Muscle of leg (tissue), 3 donors: ENCODE measurements at regions not wholly inside any gene's neighbourhood (a gene's known extent, or its start where the extent isn't known, plus 50 kb on each side); places are given as distances from the start of the nearest gene placed in this dataset.

Experiments
- DNase-seq: peaks from one replicate; pipeline ENCODE4 v3.0.0; 2013
- H3K27ac ChIP-seq: one replicate; pipeline ENCODE4 v1.5.1; 2013; ENCODE audit warnings: mild to moderate bottlenecking, low read length, control low read depth
- H3K27me3 ChIP-seq: one replicate; pipeline ENCODE4 v1.6.1; 2013; ENCODE audit warnings: low read length; ENCODE audit not compliant: control insufficient read depth, insufficient read depth
- H3K36me3 ChIP-seq: one replicate; pipeline ENCODE4 v1.6.1; 2013; ENCODE audit warnings: low read length; ENCODE audit not compliant: control insufficient read depth, insufficient read depth
- H3K4me1 ChIP-seq: one replicate; pipeline ENCODE4 v1.6.1; 2013; ENCODE audit warnings: low read length; ENCODE audit not compliant: control insufficient read depth, insufficient read depth
- H3K4me3 ChIP-seq: one replicate; pipeline ENCODE4 v1.5.1; 2013; ENCODE audit warnings: low read length, control low read depth
- H3K9me3 ChIP-seq: replicated peaks from 2 replicates; pipeline ENCODE4 v1.6.1; 2013; ENCODE audit warnings: low read depth, low read length; ENCODE audit not compliant: control insufficient read depth
- WGBS: methylation state at CpG from one replicate; pipeline ENCODE4 v1.1.5; 2013; ENCODE audit warnings: missing lambda C conversion rate; ENCODE audit not compliant: insufficient coverage; 5-methylcytosine and 5-hydroxymethylcytosine counted together

DNA sequence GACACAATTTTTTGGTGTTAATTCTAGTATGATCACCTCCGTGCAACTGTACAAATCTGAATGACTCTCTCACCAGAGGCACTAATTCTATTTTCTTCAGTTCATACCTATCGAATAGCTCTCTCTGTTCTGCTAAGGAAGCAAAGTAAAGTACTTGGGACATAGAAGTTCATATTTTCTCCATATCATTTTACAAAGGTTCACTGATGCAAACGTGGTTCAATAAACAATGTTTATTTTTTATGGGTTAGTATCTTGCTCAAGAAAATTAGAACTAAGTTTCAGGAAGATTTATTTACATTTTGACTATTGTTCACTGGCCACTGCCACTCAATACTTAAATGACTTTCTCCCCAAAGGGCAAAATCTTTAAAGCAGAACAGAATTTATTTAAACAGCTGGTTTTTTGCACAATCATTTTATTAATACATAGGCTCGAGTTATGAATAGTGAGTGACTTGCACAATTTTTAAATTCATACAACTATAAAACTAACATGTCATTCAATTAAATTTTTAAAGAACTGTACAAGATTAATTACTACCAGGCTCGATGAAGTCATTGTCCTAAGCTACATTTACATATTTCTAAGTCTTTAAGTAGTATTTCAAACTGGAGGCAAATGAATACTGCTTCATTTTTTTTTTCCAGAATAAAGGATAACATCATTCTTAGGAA, 255.8 kb downstream of the C16orf95 start:
- Histone ChIP-seq H3K27ac (no peak overlapping the region), H3K4me3 (no peak overlapping the region), H3K4me1 (peaks cover 4% of the 10 kb centered on the region), H3K27me3 (peaks cover 51% of the 10 kb centered on the region), H3K36me3 (no peaks in the 10 kb centered on the region), H3K9me3 (no peaks in the 10 kb centered on the region)
- no CpG with 5 or more reads among the region's 5 CpGs for WGBS
- DNase-seq: no peak

DNA sequence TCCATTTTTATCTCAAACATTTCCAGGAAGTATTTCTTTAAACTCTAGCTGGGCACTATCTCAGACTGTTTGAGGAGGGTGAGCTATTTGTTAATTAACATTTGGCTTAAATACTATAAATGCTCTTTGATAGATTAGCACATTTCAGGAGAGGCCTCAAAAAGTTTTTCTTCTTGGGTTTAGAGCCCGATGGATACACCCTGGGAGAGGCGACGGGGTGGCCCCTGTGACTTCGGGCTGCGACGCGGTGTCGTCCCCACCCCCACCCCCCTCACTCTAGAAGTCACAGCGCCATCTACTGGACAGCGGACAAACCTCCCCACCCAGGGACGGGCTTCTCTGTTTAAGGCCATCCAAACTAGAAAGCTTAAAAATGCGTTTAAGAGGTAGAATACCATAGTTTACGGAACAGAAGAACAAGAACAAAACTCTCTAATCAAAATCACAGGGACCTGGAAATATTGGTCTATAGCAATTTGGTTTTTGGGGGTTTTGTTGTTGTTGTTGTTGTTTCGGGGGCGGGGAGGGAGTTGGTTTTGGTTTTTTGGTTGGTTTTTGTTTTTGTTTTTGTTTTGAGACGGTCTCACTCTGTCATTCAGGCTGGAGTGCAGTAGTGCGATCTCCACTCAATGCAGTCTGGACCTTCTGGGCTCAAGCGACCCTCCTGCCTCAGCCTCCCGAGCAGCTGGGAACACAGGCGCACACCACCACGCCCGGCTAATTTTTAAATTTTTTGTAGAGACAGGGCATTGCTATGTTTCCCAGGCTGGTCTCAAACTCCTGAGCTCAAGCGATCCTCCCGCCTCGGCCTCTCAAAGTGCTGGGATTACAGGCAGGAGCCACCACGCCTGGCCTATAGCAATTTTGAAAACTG, 254.4 kb downstream of the C16orf95 start:
- DNase-seq: peak; percentile 76
- 82% methylated on average over 8 of the region's 26 CpGs for WGBS
- H3K36me3 ChIP-seq: no peaks in the 10 kb centered on the region
- H3K4me1 ChIP-seq: peaks cover 4% of the 10 kb centered on the region
- no peak overlapping the region for H3K4me3 ChIP-seq
- H3K27me3 ChIP-seq: peaks cover 53% of the 10 kb centered on the region
- H3K9me3 ChIP-seq: no peaks in the 10 kb centered on the region
- no peak overlapping the region for H3K27ac ChIP-seq

DNA sequence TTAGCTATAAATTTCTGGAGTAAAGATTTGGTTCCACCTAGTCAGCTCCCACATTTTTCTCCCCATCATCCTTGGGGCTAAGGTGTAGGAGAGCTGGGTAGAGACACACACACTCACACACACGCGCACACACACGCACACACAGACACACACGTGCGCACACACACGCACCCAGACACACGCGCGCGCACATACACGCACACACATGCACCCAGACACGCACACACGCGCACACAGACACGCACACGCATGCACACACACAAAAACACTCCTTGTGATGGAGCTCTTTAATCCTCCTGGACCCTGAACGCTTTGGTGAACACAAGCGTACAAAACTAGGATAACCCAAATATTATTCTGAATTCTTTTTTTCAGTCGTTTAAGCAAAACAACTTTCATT, 253.6 kb downstream of the C16orf95 start:
- 95% methylated on average over 14 of the region's 19 CpGs for WGBS
- Histone ChIP-seq H3K4me3 (no peak overlapping the region), H3K27ac (no peak overlapping the region), H3K27me3 (peaks cover 59% of the 10 kb centered on the region), H3K4me1 (peaks cover 4% of the 10 kb centered on the region), H3K36me3 (no peaks in the 10 kb centered on the region), H3K9me3 (no peaks in the 10 kb centered on the region)
- DNase-seq: no peak

DNA sequence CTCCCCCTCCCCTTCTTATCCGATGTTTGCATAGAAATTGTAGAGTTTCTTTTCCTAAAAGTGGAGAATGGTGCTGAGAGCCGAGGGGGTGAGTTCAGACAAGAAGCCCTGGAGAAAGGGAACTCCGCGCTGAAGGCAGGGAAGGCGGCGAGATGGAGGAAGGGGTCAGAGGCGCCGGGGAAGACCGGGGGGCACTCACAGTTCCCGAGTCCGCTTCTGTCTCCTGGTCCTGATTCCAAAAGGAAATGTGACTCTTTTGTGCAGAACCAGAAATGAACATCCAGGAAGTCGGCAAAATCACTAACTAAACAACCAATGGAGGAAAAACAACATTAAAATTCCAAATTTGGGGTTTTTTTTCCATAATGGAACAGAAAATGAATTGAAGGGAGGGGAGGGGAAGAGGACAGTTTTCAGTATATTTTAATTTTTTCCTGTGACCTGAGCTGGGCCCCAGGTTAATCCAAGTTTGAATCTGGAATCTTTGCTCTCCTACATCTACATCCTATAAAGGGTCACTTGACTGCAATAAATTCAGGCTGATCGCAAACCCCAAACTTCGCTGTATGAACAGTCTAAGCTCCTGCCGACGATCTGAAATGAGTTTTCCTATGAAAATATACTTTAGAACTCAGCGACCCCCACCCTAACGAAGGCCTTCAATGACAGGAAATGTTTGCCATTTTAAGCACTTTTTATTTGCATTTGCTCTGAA, 252.3 kb downstream of the C16orf95 start:
- H3K9me3 ChIP-seq: no peaks in the 10 kb centered on the region
- H3K4me3 ChIP-seq: no peak overlapping the region
- no peaks in the 10 kb centered on the region for H3K36me3 ChIP-seq
- DNase-seq: no peak
- H3K27ac ChIP-seq: peak overlapping the region; percentile 76
- peaks cover 2% of the 10 kb centered on the region for H3K4me1 ChIP-seq
- H3K27me3 ChIP-seq: peaks cover 61% of the 10 kb centered on the region
- 59% methylated on average over 9 of the region's 18 CpGs for whole genome bisulfite sequencing

DNA sequence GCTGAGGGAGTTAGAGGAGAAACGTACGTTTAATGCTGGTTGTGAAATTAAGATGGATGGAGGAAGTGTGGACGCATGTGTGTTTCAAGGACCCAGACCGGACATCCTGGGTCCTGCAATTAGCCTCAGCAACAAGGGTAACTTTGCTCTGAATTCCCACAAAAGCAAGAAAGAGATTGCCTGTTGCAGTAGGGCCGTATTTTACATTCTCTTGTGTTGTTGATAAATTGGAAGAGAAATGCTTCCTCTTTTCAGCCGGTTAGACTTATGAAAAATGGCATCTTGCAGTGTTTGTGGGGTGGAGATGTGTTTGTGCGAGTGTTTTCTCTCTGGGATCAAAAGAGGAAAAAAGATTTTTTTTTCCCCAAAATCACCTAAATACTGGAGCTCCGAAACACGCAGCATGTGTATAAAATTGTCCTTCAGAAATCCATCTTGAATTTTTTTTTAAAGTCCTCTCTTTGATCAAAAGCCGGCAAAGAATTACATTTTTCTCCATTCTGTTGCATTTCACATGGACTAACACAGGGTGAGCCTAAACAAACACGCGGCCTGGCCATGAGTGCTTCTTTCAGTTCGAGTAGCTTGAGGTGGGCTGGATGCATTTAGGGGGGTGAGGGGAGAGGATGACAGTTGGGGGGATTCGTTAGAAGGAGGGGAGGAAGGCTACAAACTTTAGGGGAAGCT, 251.6 kb downstream of the C16orf95 start:
- H3K9me3 ChIP-seq: no peaks in the 10 kb centered on the region
- 77% methylated on average over 7 of the region's 14 CpGs for WGBS

DNA sequence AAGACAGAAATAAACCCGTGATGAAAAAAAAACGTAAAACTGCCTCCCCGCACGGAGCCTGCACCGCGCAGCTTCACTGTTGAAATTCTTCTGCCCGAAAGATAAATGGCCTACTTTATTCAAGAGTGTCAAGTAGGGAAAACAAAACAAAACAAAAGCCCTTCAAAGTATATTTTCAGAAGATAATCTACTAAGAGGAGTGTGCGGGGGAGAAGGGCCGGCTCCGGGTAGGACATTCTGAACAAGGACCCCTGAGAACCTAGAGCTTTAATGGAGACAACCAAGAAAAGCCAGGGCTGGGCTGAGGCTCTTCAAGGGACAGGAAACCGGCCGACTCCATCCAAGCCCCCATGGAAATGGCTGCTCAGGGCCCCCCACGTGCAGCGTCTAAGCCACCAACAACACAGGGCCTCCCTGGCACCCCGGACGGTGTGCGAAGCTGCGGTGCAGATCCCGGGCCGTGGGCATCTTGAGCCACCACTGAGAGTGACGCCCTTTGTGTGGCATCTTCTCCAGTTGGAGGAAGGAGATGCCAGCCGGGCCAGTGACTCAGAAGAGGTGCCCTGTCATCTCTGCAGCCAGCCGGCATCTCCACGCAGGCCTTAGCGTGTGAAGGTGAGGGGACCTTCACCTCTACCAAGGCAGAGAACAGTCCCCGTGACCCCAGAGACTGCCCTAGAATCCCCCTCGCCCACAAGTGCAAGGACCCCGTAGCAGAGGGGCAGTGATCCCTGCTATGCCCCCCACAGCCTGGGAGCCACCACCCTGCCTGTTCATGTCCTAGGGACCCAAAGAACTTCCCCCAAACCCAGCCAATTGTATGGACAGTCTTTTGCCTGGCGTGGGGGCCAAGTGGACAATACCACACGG, 250.8 kb downstream of the C16orf95 start:
- DNase-seq: no peak
- Histone ChIP-seq H3K36me3 (no peaks in the 10 kb centered on the region), H3K4me1 (no peaks in the 10 kb centered on the region), H3K4me3 (no peak overlapping the region), H3K27ac (no peak overlapping the region), H3K27me3 (peaks cover 69% of the 10 kb centered on the region), H3K9me3 (no peaks in the 10 kb centered on the region)
- WGBS: 84% methylated on average over 9 of the region's 30 CpGs

More for the DNA sequence above, 251.6 kb downstream of the C16orf95 start:
- no peaks in the 10 kb centered on the region for H3K4me1 ChIP-seq
- peak overlapping the region; percentile 76 for H3K27ac ChIP-seq
- no peak overlapping the region for H3K4me3 ChIP-seq
- H3K36me3 ChIP-seq: no peaks in the 10 kb centered on the region
- H3K27me3 ChIP-seq: peaks cover 64% of the 10 kb centered on the region
- no peak for DNase-seq

DNA sequence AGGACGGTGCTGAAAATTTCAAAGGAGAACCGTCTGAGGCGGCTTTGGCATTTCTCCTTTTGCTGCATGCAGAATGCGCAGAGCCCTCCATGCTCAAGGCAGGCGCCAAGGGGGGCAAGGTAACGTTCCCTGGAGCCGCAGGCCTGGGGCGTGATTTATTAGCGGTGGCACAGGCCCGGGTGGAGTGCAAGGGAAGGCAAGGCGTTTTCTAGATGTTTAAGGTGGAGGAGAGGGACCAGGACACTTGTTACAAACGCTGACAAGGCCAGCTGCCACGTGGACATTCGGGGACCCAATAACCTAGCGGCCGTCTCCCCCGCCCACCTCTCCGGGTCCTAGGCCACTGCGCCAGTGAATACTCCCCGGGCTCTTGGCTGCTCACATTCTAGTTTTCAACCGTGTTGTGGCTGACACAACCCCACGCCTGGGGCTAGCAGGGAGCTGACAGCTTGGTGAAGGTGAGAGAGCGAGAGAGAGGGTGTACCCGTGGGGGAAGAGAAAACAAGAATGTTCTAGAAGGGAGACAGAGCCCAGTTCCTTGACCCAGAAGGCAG, 250.1 kb downstream of the C16orf95 start:
- H3K36me3 ChIP-seq: no peaks in the 10 kb centered on the region
- H3K9me3 ChIP-seq: no peaks in the 10 kb centered on the region
- H3K27ac ChIP-seq: no peak overlapping the region
- no peaks in the 10 kb centered on the region for H3K4me1 ChIP-seq
- WGBS: 82% methylated on average over 24 of the region's 24 CpGs
- no peak overlapping the region for H3K4me3 ChIP-seq
- no peak for DNase-seq
- H3K27me3 ChIP-seq: peaks cover 70% of the 10 kb centered on the region

DNA sequence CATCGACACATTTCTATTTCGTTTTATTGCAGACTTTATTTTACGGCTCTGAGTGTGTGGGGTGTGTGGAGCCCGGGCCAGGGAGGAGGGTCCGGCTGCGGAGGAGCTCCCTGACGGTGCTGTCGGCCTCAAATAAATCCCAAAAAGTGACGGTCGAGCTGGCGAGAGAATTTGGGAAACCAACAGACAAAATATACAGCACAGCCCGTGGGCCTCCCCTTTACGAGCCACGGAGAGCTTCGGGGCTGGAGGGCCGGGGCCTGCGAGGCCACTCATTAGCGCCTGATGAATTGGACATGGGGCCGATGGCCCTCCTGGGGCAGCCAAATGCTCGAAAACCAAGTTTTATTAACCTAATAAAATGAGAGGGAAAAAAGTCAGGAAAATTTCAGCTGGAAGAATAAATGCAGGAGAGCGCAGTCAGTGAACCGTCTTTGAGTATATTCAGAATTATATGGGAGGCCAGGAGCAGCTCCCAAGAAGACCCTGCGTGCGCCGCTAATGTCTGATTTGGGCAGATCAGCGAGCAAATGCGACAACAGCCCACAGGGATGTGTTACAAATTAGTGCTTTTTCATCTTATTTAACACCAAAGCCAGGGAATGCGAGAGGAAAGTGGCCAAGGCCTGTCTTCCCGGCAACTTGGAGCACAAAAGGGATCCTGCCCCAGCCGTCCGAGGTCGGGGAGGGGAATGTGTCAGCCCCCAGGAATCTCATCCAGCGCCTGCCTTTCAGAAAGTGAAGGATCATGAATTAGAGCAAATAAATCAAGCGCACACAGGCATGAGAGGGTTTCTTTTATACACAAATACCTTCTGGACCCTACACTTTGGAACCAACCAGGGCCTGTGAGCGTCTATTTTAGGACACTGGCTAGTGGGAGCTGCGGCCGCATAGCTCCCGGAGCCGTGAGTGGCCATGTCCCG, 249.1 kb downstream of the C16orf95 start:
- H3K27me3 ChIP-seq: peaks cover 72% of the 10 kb centered on the region
- no peaks in the 10 kb centered on the region for H3K9me3 ChIP-seq
- WGBS: 54% methylated on average over 25 of the region's 40 CpGs
- H3K4me3 ChIP-seq: no peak overlapping the region
- H3K4me1 ChIP-seq: no peaks in the 10 kb centered on the region
- DNase-seq: no peak
- H3K36me3 ChIP-seq: no peaks in the 10 kb centered on the region
- no peak overlapping the region for H3K27ac ChIP-seq
